ENCODE measurements at regions not wholly inside any gene's neighbourhood (a gene's known extent, or its start where the extent isn't known, plus 50 kb on each side); places are given as distances from the start of the nearest gene placed in this dataset.
"Not testable (repeated sequence)": the region's sequence is repeated elsewhere in the genome, so short reads cannot be mapped to it uniquely, and the experiment has no call there.

DNA sequence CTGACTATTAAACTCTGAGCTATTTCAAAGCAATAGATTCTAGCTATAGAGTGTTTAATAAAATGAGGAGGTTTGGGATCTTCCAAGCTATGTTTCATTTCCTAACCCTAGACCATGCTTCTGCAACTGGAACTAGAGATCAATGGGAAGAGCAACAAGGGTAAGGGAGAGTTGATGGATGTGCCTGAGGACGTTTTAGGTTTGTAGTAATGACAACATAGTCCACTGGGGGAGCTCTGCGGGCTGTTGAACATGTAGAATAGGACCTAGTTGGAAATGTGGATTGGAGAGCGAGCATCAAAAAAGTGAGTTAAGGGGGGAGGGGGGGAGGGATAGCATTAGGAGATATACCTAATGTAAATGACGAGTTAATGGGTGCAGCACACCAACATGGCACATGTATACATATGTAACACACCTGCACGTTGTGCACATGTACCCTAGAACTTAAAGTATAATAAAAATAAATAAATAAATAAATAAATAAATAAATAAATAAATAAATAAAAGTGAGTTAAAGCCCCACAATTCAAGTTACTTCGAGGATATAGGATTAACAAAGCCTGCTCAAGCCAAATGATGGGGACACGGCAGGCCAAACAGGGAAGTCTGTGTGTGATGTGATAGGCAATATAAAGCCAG is 165.7 kb upstream of the HES1 start:
- WGBS, 10 experiments: 6 to 79% (median 52%) methylated on average over 1 to 6 of the region's 7 CpGs; no CpG with 5 or more reads in 2 of the 10 experiments
- peak; percentile 27 to 76 (median 66) for ATAC-seq (replicated peaks in 6 of 8)
- in situ Hi-C loops (cut with MboI; ENCODE audit: low pct_unique_long_range_greater_than_20kb in 2 of 9, low sequenced_read_pairs in 9 of 9, unreplicated experiment in 9 of 9); H3K4me3 ChIP-seq; H3K27ac ChIP-seq: not testable (repeated sequence)
- H3K4me1 ChIP-seq (replicated peaks in 1 of 2): peaks cover 22 to 29% of the 10 kb centered on the region in 2 donors

DNA sequence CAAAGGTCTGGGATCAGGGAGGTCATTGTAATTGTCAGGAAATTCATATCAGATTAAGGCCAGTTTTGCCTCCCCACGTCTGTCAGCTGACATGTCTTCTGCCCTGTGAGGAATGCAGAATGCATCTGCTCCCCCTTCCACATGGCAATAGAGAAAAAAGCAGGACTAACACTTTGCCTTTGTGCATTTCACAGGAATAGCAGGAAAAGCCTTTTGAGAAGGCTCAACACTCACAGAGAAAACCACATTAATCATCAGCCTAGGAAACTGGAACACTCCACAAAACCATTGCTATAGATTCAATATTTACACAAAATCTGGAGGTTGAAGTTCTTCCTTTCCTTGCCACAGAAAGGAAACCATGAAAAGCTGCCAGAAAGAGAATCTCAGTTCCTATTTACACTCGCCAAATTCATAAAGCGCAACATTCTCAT is 165.2 kb upstream of the HES1 start:
- Histone ChIP-seq H3K4me3 (no peak overlapping the region), H3K4me1 (replicated peaks in 1 of 2) (peaks cover 24 to 30% of the 10 kb centered on the region in 2 donors), H3K27ac (no peak overlapping the region)
- in situ Hi-C loops (cut with MboI; ENCODE audit: low pct_unique_long_range_greater_than_20kb in 2 of 9, low sequenced_read_pairs in 9 of 9, unreplicated experiment in 9 of 9): no loop called here
- peak in 3 of 8 experiments; percentile 30 to 47 (median 43) for ATAC-seq (replicated peaks in 6 of 8)
- WGBS, 10 experiments: 70 to 100% (median 88%) methylated on average over 1 to 3 of the region's 3 CpGs; no CpG with 5 or more reads in 2 of the 10 experiments

DNA sequence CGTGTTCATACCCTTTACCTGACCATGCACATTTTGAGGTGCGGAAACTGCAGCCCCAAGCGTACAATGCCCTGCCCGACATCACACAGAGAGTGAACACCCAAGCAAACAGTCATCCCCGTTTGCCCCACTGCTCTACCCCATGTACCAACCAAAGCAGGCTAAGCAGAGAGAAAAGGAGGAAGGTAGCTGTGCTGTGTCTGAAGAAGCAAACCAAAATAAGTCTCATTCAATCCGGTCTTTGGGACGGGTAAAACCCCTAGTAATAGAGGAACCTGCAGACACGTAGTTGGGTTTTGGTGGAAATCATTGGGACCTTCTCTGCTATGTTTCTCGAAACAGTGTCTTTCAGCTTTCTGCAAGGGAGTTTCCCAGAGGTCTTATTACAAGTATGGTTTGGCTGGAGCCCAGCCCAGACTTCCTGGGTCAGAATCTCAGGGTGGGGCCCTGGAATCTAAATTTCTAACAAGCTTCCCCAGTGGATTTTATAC is 164.6 kb upstream of the HES1 start:
- ATAC-seq (replicated peaks in 6 of 8): peak in 3 of 8 experiments; percentile 82 to 93 (median 92)
- no peak overlapping the region for H3K4me3 ChIP-seq
- no peak overlapping the region for H3K27ac ChIP-seq
- 42 to 100% (median 80%) methylated on average over 1 to 8 of the region's 9 CpGs; no CpG with 5 or more reads in 1 of the 10 experiments for WGBS, 10 experiments
- H3K4me1 ChIP-seq (replicated peaks in 1 of 2): peaks cover 24 to 30% of the 10 kb centered on the region in 2 donors
- in situ Hi-C loops (cut with MboI; ENCODE audit: low pct_unique_long_range_greater_than_20kb in 2 of 9, low sequenced_read_pairs in 9 of 9, unreplicated experiment in 9 of 9): no loop called here

DNA sequence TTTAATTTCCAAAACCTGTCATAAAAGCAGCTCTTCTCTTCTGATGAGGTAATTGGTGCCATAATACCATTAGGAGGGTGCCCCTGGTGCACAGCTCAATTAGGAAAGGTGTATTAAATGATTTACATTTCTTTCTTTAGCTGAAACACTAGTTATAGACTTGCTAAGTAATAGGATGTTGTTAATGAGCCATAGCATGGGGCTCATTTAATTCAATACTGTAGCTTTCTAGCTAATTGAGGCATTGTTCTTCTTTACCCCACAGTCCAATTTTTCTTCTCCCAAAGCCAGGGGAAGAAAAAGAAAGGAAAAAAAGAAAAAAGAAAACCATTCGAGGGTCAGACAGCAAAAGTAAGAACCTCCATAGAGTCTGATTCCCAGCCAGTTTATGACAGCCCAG is 164.0 kb upstream of the HES1 start:
- no peak overlapping the region for H3K4me3 ChIP-seq
- peaks cover 24 to 30% of the 10 kb centered on the region in 2 donors for H3K4me1 ChIP-seq (replicated peaks in 1 of 2)
- no peak overlapping the region for H3K27ac ChIP-seq
- in situ Hi-C loops (cut with MboI; ENCODE audit: low pct_unique_long_range_greater_than_20kb in 2 of 9, low sequenced_read_pairs in 9 of 9, unreplicated experiment in 9 of 9): no loop called here
- 13 to 83% (median 69%) methylated on average over 1 of the region's 1 CpG; no CpG with 5 or more reads in 6 of the 10 experiments for WGBS, 10 experiments
- ATAC-seq (replicated peaks in 6 of 8): no peak

DNA sequence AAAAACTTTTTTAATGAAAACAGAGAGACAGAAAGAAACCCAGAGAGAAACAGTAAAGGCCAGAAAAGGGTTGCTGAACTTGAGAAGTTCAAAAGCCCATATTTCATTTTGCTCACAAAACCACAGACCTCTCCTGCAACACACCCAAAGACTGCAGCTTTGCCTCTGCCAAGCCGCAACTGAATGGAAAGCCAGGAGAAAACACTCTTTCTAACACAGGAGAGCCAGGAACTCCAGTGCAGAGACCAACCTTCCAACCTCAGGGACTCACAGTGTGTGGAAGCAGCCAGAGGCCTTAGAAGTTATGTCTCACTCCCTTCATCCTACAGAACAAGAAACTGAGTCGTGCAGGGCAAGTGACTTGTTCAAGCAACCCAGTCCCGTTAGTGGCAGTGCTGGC is 163.1 kb upstream of the HES1 start:
- H3K4me3 ChIP-seq: no peak overlapping the region
- peaks cover 24 to 30% of the 10 kb centered on the region in 2 donors for H3K4me1 ChIP-seq (replicated peaks in 1 of 2)

GRCh38 chr3:193974191-193974652 is 161.7 kb upstream of the HES1 start:
- ATAC-seq (replicated peaks in 6 of 8): peak in 1 of 8 experiments; percentile 25
- Histone ChIP-seq H3K4me3 (no peak overlapping the region), H3K4me1 (replicated peaks in 1 of 2) (peaks cover 24 to 30% of the 10 kb centered on the region in 2 donors), H3K27ac (no peak overlapping the region)
- in situ Hi-C loops (cut with MboI; ENCODE audit: low pct_unique_long_range_greater_than_20kb in 2 of 9, low sequenced_read_pairs in 9 of 9, unreplicated experiment in 9 of 9): no loop called here
- 0 to 100% (median 79%) methylated on average over 1 to 8 of the region's 8 CpGs; no CpG with 5 or more reads in 4 of the 10 experiments for WGBS, 10 experiments

More for the DNA sequence above, 163.1 kb upstream of the HES1 start:
- 80 to 100% (median 100%) methylated on average over 1 to 2 of the region's 3 CpGs; no CpG with 5 or more reads in 2 of the 10 experiments for WGBS, 10 experiments
- no peak for ATAC-seq (replicated peaks in 6 of 8)
- H3K27ac ChIP-seq: no peak overlapping the region
- in situ Hi-C loops (cut with MboI; ENCODE audit: low pct_unique_long_range_greater_than_20kb in 2 of 9, low sequenced_read_pairs in 9 of 9, unreplicated experiment in 9 of 9): no loop called here

- no peak overlapping the region for H3K4me3 ChIP-seq
- in situ Hi-C loops (cut with MboI; ENCODE audit: low pct_unique_long_range_greater_than_20kb in 2 of 9, low sequenced_read_pairs in 9 of 9, unreplicated experiment in 9 of 9): loop anchor here in 1 of 9 experiments (25.0 kb wide), 1 partner anchor 188 kb away; no protein-coding TSS in a partner anchor
- peaks cover 24 to 28% of the 10 kb centered on the region in 2 donors for H3K4me1 ChIP-seq (replicated peaks in 1 of 2)
- peak in 5 of 8 experiments; percentile 3 to 74 (median 12) for ATAC-seq (replicated peaks in 6 of 8)
- no peak overlapping the region for H3K27ac ChIP-seq
- WGBS, 10 experiments: 14 to 77% (median 40%) methylated on average over 1 to 10 of the region's 22 CpGs; no CpG with 5 or more reads in 2 of the 10 experiments
Measured at GRCh38 chr3:193974671-193975535, 161.0 kb upstream of the HES1 start.

- WGBS, 10 experiments: 71 to 100% (median 97%) methylated on average over 1 to 4 of the region's 5 CpGs; no CpG with 5 or more reads in 6 of the 10 experiments
- no peak overlapping the region for H3K4me3 ChIP-seq
- H3K4me1 ChIP-seq (replicated peaks in 1 of 2): peaks cover 6 to 12% of the 10 kb centered on the region in 2 donors
- H3K27ac ChIP-seq: no peak overlapping the region
- no peak for ATAC-seq (replicated peaks in 6 of 8)
- in situ Hi-C loops (cut with MboI; ENCODE audit: low pct_unique_long_range_greater_than_20kb in 2 of 9, low sequenced_read_pairs in 9 of 9, unreplicated experiment in 9 of 9): loop anchor here in 1 of 9 experiments (25.0 kb wide), 1 partner anchor 190 kb away; no protein-coding TSS in a partner anchor
Measured at GRCh38 chr3:193977622-193978021, 158.3 kb upstream of the HES1 start.

DNA sequence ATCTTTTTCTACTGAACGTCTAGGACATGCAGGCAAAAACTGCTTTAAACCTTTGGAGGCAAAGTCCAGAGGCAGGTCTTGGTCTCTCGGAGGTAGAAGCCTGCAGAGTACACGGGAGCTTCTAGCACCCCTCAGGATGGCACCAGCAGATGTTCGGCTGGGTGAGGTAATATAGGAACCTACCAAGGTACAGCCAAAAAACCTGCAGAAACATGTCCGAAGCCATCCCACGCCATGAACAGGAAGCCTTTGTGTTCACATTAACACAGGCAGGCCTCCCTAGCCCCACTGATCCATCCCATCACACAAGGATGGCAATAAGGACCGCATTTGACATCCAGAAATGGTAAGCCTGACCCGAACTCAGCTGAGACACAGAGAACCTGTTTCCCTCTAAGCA is 157.9 kb upstream of the HES1 start:
- WGBS, 10 experiments: 70 to 100% (median 93%) methylated on average over 1 to 8 of the region's 8 CpGs; no CpG with 5 or more reads in 3 of the 10 experiments
- in situ Hi-C loops (cut with MboI; ENCODE audit: low pct_unique_long_range_greater_than_20kb in 2 of 9, low sequenced_read_pairs in 9 of 9, unreplicated experiment in 9 of 9): loop anchor here in 1 of 9 experiments (25.0 kb wide), 1 partner anchor 191 kb away; no protein-coding TSS in a partner anchor
- Histone ChIP-seq H3K4me1 (replicated peaks in 1 of 2) (peaks cover 6 to 12% of the 10 kb centered on the region in 2 donors), H3K4me3 (no peak overlapping the region), H3K27ac (no peak overlapping the region)
- ATAC-seq (replicated peaks in 6 of 8): no peak

DNA sequence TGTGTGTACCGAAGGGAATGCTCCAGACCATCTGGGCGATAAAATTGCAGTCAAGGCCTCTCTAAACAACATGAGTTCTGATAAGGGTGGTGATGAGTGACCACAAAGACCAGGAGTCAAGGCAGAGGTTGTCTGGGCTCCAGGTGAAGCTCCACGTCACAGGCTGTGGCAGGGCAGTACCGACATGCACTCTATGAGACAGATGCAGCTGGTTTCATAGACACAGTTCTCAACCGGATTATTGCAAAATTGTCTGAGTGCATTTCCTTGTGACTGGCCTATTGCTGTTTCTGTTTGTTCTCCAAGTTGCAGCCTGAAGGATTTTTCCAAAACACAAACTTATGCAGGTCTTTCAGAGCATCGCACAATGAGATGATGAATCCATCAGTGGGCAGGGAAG is 157.5 kb upstream of the HES1 start:
- Histone ChIP-seq H3K4me1 (replicated peaks in 1 of 2) (peaks cover 6 to 12% of the 10 kb centered on the region in 2 donors), H3K4me3 (no peak overlapping the region), H3K27ac (no peak overlapping the region)
- no peak for ATAC-seq (replicated peaks in 6 of 8)
- in situ Hi-C loops (cut with MboI; ENCODE audit: low pct_unique_long_range_greater_than_20kb in 2 of 9, low sequenced_read_pairs in 9 of 9, unreplicated experiment in 9 of 9): loop anchor here in 1 of 9 experiments (25.0 kb wide), 1 partner anchor 191 kb away; no protein-coding TSS in a partner anchor
- 70 to 100% (median 100%) methylated on average over 1 to 5 of the region's 6 CpGs; no CpG with 5 or more reads in 3 of the 10 experiments for WGBS, 10 experiments

DNA sequence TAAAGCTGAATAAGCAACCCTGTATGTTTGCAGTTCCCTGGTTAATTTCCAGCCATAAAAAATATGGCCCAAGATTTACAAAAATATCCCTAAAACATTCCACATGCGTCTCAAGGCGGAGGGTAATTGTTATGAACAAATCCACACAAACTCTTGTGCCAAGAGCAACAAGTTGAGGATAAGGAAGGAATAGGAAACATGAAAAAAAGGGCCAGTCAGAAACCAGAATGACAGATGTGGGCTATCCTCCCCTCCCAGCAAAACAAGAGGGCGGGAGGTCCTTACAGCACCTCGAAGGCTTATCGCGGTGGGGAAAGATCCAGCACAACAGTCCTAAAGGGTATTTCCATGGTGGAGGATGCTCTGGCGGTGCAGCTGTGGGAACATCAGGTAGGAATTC is 155.6 kb upstream of the HES1 start:
- no peak overlapping the region for H3K4me3 ChIP-seq
- in situ Hi-C loops (cut with MboI; ENCODE audit: low pct_unique_long_range_greater_than_20kb in 2 of 9, low sequenced_read_pairs in 9 of 9, unreplicated experiment in 9 of 9): loop anchor here in 1 of 9 experiments (25.0 kb wide), 1 partner anchor 193 kb away; no protein-coding TSS in a partner anchor
- H3K27ac ChIP-seq: no peak overlapping the region
- 46 to 93% (median 84%) methylated on average over 2 to 6 of the region's 7 CpGs; no CpG with 5 or more reads in 5 of the 10 experiments for WGBS, 10 experiments
- peaks cover 12% of the 10 kb centered on the region in 2 donors for H3K4me1 ChIP-seq (replicated peaks in 1 of 2)
- ATAC-seq (replicated peaks in 6 of 8): peak in 1 of 8 experiments; percentile 14

GRCh38 chr3:193980905-193981304 is 155.0 kb upstream of the HES1 start:
- WGBS, 10 experiments: 43 to 96% (median 84%) methylated on average over 1 to 3 of the region's 3 CpGs; no CpG with 5 or more reads in 4 of the 10 experiments
- Histone ChIP-seq H3K4me3 (no peak overlapping the region), H3K4me1 (replicated peaks in 1 of 2) (peaks cover 10 to 12% of the 10 kb centered on the region in 2 donors), H3K27ac (no peak overlapping the region)
- ATAC-seq (replicated peaks in 6 of 8): no peak
- in situ Hi-C loops (cut with MboI; ENCODE audit: low pct_unique_long_range_greater_than_20kb in 2 of 9, low sequenced_read_pairs in 9 of 9, unreplicated experiment in 9 of 9): loop anchor here in 1 of 9 experiments (25.0 kb wide), 1 partner anchor 194 kb away; no protein-coding TSS in a partner anchor
